ENCODE measurements at regions not wholly inside any gene's neighbourhood (a gene's known extent, or its start where the extent isn't known, plus 50 kb on each side); places are given as distances from the start of the nearest gene placed in this dataset.

GRCh38 chr1:81681114-81681513, 119.6 kb upstream of the ADGRL2 start:
- H3K4me1 Mint-ChIP-seq (ENCODE audit: low read depth, unreplicated experiment), result peaks cover 16% of the 10 kb centered on the region
- intact Hi-C loops (cut with micrococcal nuclease; ENCODE audit: unreplicated experiment), result no loop called here
- H3K27ac Mint-ChIP-seq (ENCODE audit: unreplicated experiment), result peak overlapping the region; percentile 40
- no peak overlapping the region for H3K4me3 Mint-ChIP-seq (ENCODE audit: unreplicated experiment)
- Histone ChIP-seq H3K27me3 (replicated peaks; ENCODE audit: control insufficient read depth, insufficient read depth, low read length) (no peaks in the 10 kb centered on the region), H3K36me3 (ENCODE audit: control insufficient read depth, insufficient read depth, low read length) (no peaks in the 10 kb centered on the region), H3K9me3 (no peaks in the 10 kb centered on the region), H3K4me1 (peaks cover 38% of the 10 kb centered on the region), H3K4me3 (ENCODE audit: low read depth, low read length) (no peak overlapping the region)
- H3K36me3 Mint-ChIP-seq (ENCODE audit: insufficient read depth, unreplicated experiment), result no peaks in the 10 kb centered on the region
- ChIA-PET POLR2A (no interaction called here), CTCF (no interaction called here)
- H3K27me3 Mint-ChIP-seq (ENCODE audit: insufficient read depth, unreplicated experiment), result no peaks in the 10 kb centered on the region
- TF ChIP-seq, protein P1, sequence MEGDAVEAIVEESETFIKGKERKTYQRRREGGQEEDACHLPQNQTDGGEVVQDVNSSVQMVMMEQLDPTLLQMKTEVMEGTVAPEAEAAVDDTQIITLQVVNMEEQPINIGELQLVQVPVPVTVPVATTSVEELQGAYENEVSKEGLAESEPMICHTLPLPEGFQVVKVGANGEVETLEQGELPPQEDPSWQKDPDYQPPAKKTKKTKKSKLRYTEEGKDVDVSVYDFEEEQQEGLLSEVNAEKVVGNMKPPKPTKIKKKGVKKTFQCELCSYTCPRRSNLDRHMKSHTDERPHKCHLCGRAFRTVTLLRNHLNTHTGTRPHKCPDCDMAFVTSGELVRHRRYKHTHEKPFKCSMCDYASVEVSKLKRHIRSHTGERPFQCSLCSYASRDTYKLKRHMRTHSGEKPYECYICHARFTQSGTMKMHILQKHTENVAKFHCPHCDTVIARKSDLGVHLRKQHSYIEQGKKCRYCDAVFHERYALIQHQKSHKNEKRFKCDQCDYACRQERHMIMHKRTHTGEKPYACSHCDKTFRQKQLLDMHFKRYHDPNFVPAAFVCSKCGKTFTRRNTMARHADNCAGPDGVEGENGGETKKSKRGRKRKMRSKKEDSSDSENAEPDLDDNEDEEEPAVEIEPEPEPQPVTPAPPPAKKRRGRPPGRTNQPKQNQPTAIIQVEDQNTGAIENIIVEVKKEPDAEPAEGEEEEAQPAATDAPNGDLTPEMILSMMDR (IDR thresholded peaks at IDR 0.05; ENCODE audit: insufficient read depth in 1 of 2, low read depth in 1 of 2, low read length in 1 of 2, severe bottlenecking in 1 of 2, unreplicated experiment in 1 of 2), result no peak
- H3K9me3 Mint-ChIP-seq (ENCODE audit: unreplicated experiment), result peaks cover 2% of the 10 kb centered on the region
- BruUV-seq (replicated peaks), result no TSS peak
- DNase-seq, result no peak

DNA sequence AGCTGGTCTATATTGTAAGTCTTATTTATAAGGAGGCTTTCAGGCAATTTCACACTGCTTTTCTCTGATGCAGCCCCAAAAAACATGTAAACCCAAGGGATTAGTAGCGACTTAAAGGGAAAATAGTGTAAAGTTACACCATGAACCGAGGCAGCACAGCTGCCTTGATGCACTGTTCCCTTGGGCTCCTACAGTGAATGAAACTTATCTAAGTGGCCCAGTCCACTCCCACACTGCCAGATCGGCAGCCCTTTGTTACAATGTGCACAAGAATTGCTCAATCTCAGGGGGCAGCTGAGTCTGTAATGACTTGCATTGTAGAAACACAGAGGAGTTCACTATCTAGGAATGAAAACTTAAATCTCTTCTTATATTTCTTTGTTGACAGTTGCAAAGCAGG, 120.8 kb upstream of the ADGRL2 start:
- TF ChIP-seq, protein P1 (IDR thresholded peaks at IDR 0.05; ENCODE audit: insufficient read depth in 1 of 2, low read depth in 1 of 2, low read length in 1 of 2, severe bottlenecking in 1 of 2, unreplicated experiment in 1 of 2), result no peak
- Mint-ChIP-seq H3K27me3 (ENCODE audit: insufficient read depth, unreplicated experiment) (no peaks in the 10 kb centered on the region), H3K27ac (ENCODE audit: unreplicated experiment) (no peak overlapping the region), H3K36me3 (ENCODE audit: insufficient read depth, unreplicated experiment) (no peaks in the 10 kb centered on the region), H3K4me1 (ENCODE audit: low read depth, unreplicated experiment) (peaks cover 16% of the 10 kb centered on the region), H3K9me3 (ENCODE audit: unreplicated experiment) (no peaks in the 10 kb centered on the region), H3K4me3 (ENCODE audit: unreplicated experiment) (no peak overlapping the region)
- Histone ChIP-seq H3K4me3 (ENCODE audit: low read depth, low read length) (no peak overlapping the region), H3K36me3 (ENCODE audit: control insufficient read depth, insufficient read depth, low read length) (no peaks in the 10 kb centered on the region), H3K27me3 (replicated peaks; ENCODE audit: control insufficient read depth, insufficient read depth, low read length) (no peaks in the 10 kb centered on the region), H3K4me1 (peaks cover 38% of the 10 kb centered on the region), H3K9me3 (no peaks in the 10 kb centered on the region)
- DNase-seq, result peak; percentile 29 to 36
- POLR2A ChIA-PET, result no interaction called here
- CTCF ChIA-PET, result no interaction called here
- intact Hi-C loops (cut with micrococcal nuclease; ENCODE audit: unreplicated experiment), result no loop called here
- BruUV-seq (replicated peaks), result no TSS peak

- H3K9me3 ChIP-seq, result no peaks in the 10 kb centered on the region
- peaks cover 38% of the 10 kb centered on the region for H3K4me1 ChIP-seq
- no peak overlapping the region for H3K4me3 Mint-ChIP-seq (ENCODE audit: unreplicated experiment)
- no TSS peak for BruUV-seq (replicated peaks)
- H3K36me3 Mint-ChIP-seq (ENCODE audit: insufficient read depth, unreplicated experiment), result no peaks in the 10 kb centered on the region
- peak overlapping the region; percentile 45 for H3K27ac Mint-ChIP-seq (ENCODE audit: unreplicated experiment)
- DNase-seq, result no peak
- no peaks in the 10 kb centered on the region for H3K27me3 Mint-ChIP-seq (ENCODE audit: insufficient read depth, unreplicated experiment)
- H3K4me1 Mint-ChIP-seq (ENCODE audit: low read depth, unreplicated experiment), result peaks cover 16% of the 10 kb centered on the region
- CTCF ChIA-PET, result no interaction called here
- intact Hi-C loops (cut with micrococcal nuclease; ENCODE audit: unreplicated experiment), result no loop called here
- no peaks in the 10 kb centered on the region for H3K9me3 Mint-ChIP-seq (ENCODE audit: unreplicated experiment)
- no peaks in the 10 kb centered on the region for H3K36me3 ChIP-seq (ENCODE audit: control insufficient read depth, insufficient read depth, low read length)
- H3K27me3 ChIP-seq (replicated peaks; ENCODE audit: control insufficient read depth, insufficient read depth, low read length), result no peaks in the 10 kb centered on the region
- H3K4me3 ChIP-seq (ENCODE audit: low read depth, low read length), result no peak overlapping the region
- POLR2A ChIA-PET, result no interaction called here
- TF ChIP-seq, protein P1 (IDR thresholded peaks at IDR 0.05; ENCODE audit: insufficient read depth in 1 of 2, low read depth in 1 of 2, low read length in 1 of 2, severe bottlenecking in 1 of 2, unreplicated experiment in 1 of 2), result no peak
Measured at GRCh38 chr1:81678779-81679178, 122.0 kb upstream of the ADGRL2 start.

Measured in Caco-2 (cell line).